Keratinocyte (primary cell): ENCODE measurements at regions not wholly inside any gene's neighbourhood (a gene's known extent, or its start where the extent isn't known, plus 50 kb on each side); places are given as distances from the start of the nearest gene placed in this dataset.

Experiments
- DNase-seq: peaks from one replicate; pipeline ENCODE4 v3.0.0-alpha.2; 2011; ENCODE audit warnings: low read depth, missing footprints, low spot score
- FAIRE-seq: peaks from 2 replicates; lab custom pipeline; 2011; peaks lifted over from hg19 to GRCh38; lab: Jason Lieb, UNC
- H2AFZ ChIP-seq: 2 replicates; pipeline ENCODE4 v1.6.0; 2012; ENCODE audit warnings: low read length, control low read depth, inconsistent platforms; ENCODE audit not compliant: control insufficient read depth
- H3K27ac ChIP-seq: 2 replicates; pipeline ENCODE4 v1.5.1; 2011; ENCODE audit warnings: low read length; ENCODE audit not compliant: control insufficient read depth, insufficient read depth
- H3K27me3 ChIP-seq: 3 replicates; pipeline ENCODE4 v1.6.0; 2011; ENCODE audit warnings: low read length; ENCODE audit not compliant: control insufficient read depth, insufficient read depth; ENCODE audit errors: extremely low read depth
- H3K36me3 ChIP-seq, 2 experiments: 2 replicates in 1 of 2; 3 replicates in 1 of 2; pipeline ENCODE4 v1.5.1; 2011; ENCODE audit warnings: low read length in 2 of 2, mild to moderate bottlenecking in 1 of 2; ENCODE audit not compliant: control insufficient read depth in 2 of 2, insufficient read depth in 2 of 2; ENCODE audit errors: extremely low read depth in 1 of 2
- H3K4me1 ChIP-seq: 3 replicates; pipeline ENCODE4 v1.5.1; 2011; ENCODE audit warnings: low read length; ENCODE audit not compliant: control insufficient read depth, insufficient read depth; ENCODE audit errors: extremely low read depth
- H3K4me2 ChIP-seq: 3 replicates; pipeline ENCODE4 v1.6.0; 2011; ENCODE audit warnings: low read depth, low read length; ENCODE audit not compliant: control insufficient read depth, insufficient read depth; ENCODE audit errors: extremely low read depth
- H3K4me3 ChIP-seq, 3 experiments: fragments of 200-600 bp in 1 of 3; sonication (generic) in 1 of 3; 2 replicates in 2 of 3; 3 replicates in 1 of 3; pipeline ENCODE4 v1.5.1; 2011 to 2016; ENCODE audit warnings: low read length in 3 of 3, mild to moderate bottlenecking in 3 of 3, control low read depth in 2 of 3, inconsistent platforms in 1 of 3, low read depth in 1 of 3, mixed read lengths in 1 of 3, mixed run types in 1 of 3, moderate library complexity in 1 of 3; ENCODE audit not compliant: control insufficient read depth in 2 of 3, insufficient read depth in 2 of 3; ENCODE audit errors: extremely low read depth in 1 of 3
- H3K79me2 ChIP-seq: 2 replicates; pipeline ENCODE4 v1.6.0; 2012; ENCODE audit warnings: low read length; ENCODE audit not compliant: control insufficient read depth, insufficient read depth
- H3K9ac ChIP-seq: 3 replicates; pipeline ENCODE4 v1.6.0; 2011; ENCODE audit warnings: low read length; ENCODE audit not compliant: control insufficient read depth, insufficient read depth; ENCODE audit errors: extremely low read depth
- H3K9me1 ChIP-seq: 3 replicates; pipeline ENCODE4 v1.6.0; 2011; ENCODE audit warnings: low read length; ENCODE audit not compliant: control insufficient read depth, insufficient read depth; ENCODE audit errors: extremely low read depth
- H3K9me3 ChIP-seq: 2 replicates; pipeline ENCODE4 v1.5.1; 2012; ENCODE audit warnings: low read depth, low read length; ENCODE audit not compliant: control insufficient read depth
- H4K20me1 ChIP-seq: 3 replicates; pipeline ENCODE4 v1.6.0; 2011; ENCODE audit warnings: low read length; ENCODE audit not compliant: control insufficient read depth, insufficient read depth; ENCODE audit errors: extremely low read depth
- CTCF ChIP-seq, 3 experiments: IDR thresholded peaks in 1 of 3; conservative IDR thresholded peaks in 1 of 3; optimal IDR thresholded peaks in 1 of 3; 2 replicates in 2 of 3; 3 replicates in 1 of 3; pipeline versions ENCODE3 to v1.5.1; 2011; ENCODE audit warnings: low read length in 3 of 3, mild to moderate bottlenecking in 3 of 3, moderate library complexity in 2 of 3, control low read depth in 1 of 3, inconsistent platforms in 1 of 3; ENCODE audit not compliant: insufficient read depth in 2 of 3; ENCODE audit errors: extremely low read depth in 1 of 3
- EZH2 ChIP-seq: IDR thresholded peaks from one replicate; pipeline ENCODE4 v1.6.1; 2012; ENCODE audit warnings: inconsistent platforms, mild to moderate bottlenecking, low read length, moderate library complexity
- dilution Hi-C: fragments of 300-500 bp; cut with MboI; formaldehyde crosslinking; loops from one replicate; pipeline ENCODE4 v1.7.0; 2020; ENCODE audit warnings: low sequenced_read_pairs; ENCODE audit not compliant: extremely low pct_ligation_motif_present

- no peaks in the 10 kb centered on the region for H3K9me3 ChIP-seq
- no peaks in the 10 kb centered on the region for H3K36me3 ChIP-seq
- H3K27me3 ChIP-seq: no peaks in the 10 kb centered on the region
- no peak for TF ChIP-seq CTCF (optimal IDR thresholded peaks at IDR 0.05 in 1 of 3, IDR thresholded peaks at IDR 0.05 in 1 of 3, conservative IDR thresholded peaks at IDR 0.05 in 1 of 3; ENCODE audit: extremely low read depth in 1 of 3, insufficient read depth in 2 of 3, low read length in 3 of 3)
- TF ChIP-seq EZH2: no peak
- DNase-seq (no peak), FAIRE-seq (no peak)
- H3K27ac ChIP-seq: no peak overlapping the region
- H3K9ac ChIP-seq: no peak overlapping the region
- H2AFZ ChIP-seq: no peak overlapping the region
- H3K9me1 ChIP-seq: no peaks in the 10 kb centered on the region
- H3K4me1 ChIP-seq: no peaks in the 10 kb centered on the region
- no peak overlapping the region for H3K4me3 ChIP-seq
- H3K79me2 ChIP-seq: no peaks in the 10 kb centered on the region
- no peaks in the 10 kb centered on the region for H4K20me1 ChIP-seq
- H3K4me2 ChIP-seq: no peak overlapping the region
- dilution Hi-C loops: no loop called here
Observed at GRCh38 chr6:121881974-121882667, 446.7 kb downstream of the GJA1 start.

GRCh38 chr6:121884091-121884490 lies 448.6 kb downstream of the GJA1 start:
- no peak for TF ChIP-seq EZH2
- TF ChIP-seq CTCF (optimal IDR thresholded peaks at IDR 0.05 in 1 of 3, IDR thresholded peaks at IDR 0.05 in 1 of 3, conservative IDR thresholded peaks at IDR 0.05 in 1 of 3; ENCODE audit: extremely low read depth in 1 of 3, insufficient read depth in 2 of 3, low read length in 3 of 3): no peak
- no peaks in the 10 kb centered on the region for H3K79me2 ChIP-seq
- no peak overlapping the region for H3K9ac ChIP-seq
- DNase-seq (no peak), FAIRE-seq (no peak)
- H3K36me3 ChIP-seq: no peaks in the 10 kb centered on the region
- H2AFZ ChIP-seq: no peak overlapping the region
- no peak overlapping the region for H3K4me2 ChIP-seq
- no peak overlapping the region for H3K27ac ChIP-seq
- H3K9me3 ChIP-seq: no peaks in the 10 kb centered on the region
- H3K4me1 ChIP-seq: no peaks in the 10 kb centered on the region
- dilution Hi-C loops: no loop called here
- no peaks in the 10 kb centered on the region for H3K9me1 ChIP-seq
- H3K27me3 ChIP-seq: no peaks in the 10 kb centered on the region
- H3K4me3 ChIP-seq: no peak overlapping the region
- H4K20me1 ChIP-seq: no peaks in the 10 kb centered on the region
